DND-41 (cell line): ENCODE measurements at regions not wholly inside any gene's neighbourhood (a gene's known extent, or its start where the extent isn't known, plus 50 kb on each side); places are given as distances from the start of the nearest gene placed in this dataset.

Source experiments
- CTCF ChIP-seq: IDR thresholded peaks from 2 replicates; pipeline ENCODE4 v1.5.1; 2012; ENCODE audit warnings: borderline replicate concordance, low read length, moderate library complexity, mild to moderate bottlenecking; ENCODE audit not compliant: poor library complexity, severe bottlenecking; ENCODE audit errors: extremely low read depth
- EZH2 ChIP-seq: IDR thresholded peaks from 3 replicates; pipeline ENCODE4 v1.6.1; 2012; ENCODE audit warnings: borderline replicate concordance, low read depth, mild to moderate bottlenecking, moderate library complexity, low read length, inconsistent platforms; ENCODE audit not compliant: severe bottlenecking

- TF ChIP-seq CTCF = no peak
- TF ChIP-seq EZH2 = no peak
Observed at GRCh38 chr19:30278882-30279254, 93.3 kb upstream of the ZNF536 start.
